GM04503 (cell line): ENCODE measurements at regions not wholly inside any gene's neighbourhood (a gene's known extent, or its start where the extent isn't known, plus 50 kb on each side); places are given as distances from the start of the nearest gene placed in this dataset.
"Not testable (repeated sequence)": the region's sequence is repeated elsewhere in the genome, so short reads cannot be mapped to it uniquely, and the experiment has no call there.

Source experiments
- DNase-seq: peaks from one replicate; pipeline ENCODE4 v3.0.0-alpha.2; 2012; ENCODE audit warnings: low read depth

DNA sequence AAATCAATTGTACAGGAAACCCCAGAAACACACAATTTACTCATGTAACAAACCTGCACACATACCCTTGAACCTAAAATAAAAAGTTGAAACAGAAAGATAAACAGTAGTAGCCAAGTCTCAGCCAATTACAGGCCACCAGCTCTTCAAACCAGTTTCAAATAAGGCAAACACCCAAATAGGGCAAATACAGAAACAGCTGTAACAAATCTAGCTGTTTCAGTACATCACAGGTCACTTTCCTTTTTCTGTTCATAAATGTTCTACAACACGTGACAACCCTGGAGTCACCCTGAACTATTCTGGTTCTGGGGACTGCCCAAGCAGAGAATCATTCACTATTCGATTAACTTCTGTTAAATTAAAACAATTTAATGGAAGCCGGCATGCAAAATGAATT lies 329.0 kb downstream of the GJA1 start:
- DNase-seq = no peak

GRCh38 chr6:121765060-121765459 lies 329.6 kb downstream of the GJA1 start:
- DNase-seq = no peak

GRCh38 chr6:121767211-121767610 lies 331.8 kb downstream of the GJA1 start:
- DNase-seq = no peak

GRCh38 chr6:121770943-121771342 lies 335.5 kb downstream of the GJA1 start:
- no peak for DNase-seq

- no peak for DNase-seq
Measured at GRCh38 chr6:121771937-121772720, 336.7 kb downstream of the GJA1 start.

GRCh38 chr6:121776054-121776453 lies 340.6 kb downstream of the GJA1 start:
- DNase-seq = no peak

DNA sequence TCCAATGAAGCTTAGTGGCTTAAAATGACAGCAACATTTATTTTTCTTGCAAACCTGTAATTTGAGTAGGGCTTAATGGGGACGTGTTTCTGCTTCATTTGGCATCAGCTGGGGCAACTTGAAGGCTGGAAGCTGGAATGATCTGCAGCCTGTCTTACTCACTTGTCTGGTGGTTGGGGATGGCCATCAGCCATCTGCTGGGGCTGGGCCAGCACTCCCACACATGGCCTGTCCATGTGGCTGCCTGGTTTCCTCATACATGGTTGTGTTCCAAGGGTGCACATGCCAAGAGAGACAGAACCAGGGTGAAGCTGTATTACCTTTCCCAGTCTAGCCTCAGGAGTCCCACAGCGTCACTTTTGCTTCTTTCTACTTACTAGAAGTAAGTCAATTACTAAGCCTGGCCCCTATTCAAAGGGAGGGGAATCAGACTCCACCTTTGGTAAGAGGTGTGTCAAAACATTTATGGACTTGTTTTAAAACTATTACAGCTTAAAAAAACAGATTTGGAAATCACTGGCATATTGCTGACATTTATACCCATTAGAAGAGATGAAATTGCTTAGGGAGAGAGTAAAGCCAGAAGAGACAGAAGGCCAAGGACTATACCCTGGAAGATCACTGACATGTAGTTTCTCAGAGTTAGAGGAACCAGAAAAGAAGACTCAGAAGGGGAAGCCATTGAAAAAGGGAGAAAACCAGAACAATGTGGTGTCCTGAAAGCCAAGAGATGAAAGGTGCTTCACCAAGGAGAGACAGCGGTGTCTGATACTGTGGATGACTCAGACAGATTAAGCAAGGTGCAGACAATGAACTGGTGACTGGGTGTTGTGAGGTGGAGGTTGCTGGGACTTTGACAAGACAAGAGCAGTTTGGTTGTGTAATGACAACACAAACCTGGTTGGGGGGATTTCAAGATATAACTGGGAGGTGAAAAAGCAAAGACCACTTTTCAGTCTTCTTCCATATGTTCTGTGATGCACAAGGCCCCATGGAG lies 345.2 kb downstream of the GJA1 start:
- DNase-seq = peak; percentile 73

DNA sequence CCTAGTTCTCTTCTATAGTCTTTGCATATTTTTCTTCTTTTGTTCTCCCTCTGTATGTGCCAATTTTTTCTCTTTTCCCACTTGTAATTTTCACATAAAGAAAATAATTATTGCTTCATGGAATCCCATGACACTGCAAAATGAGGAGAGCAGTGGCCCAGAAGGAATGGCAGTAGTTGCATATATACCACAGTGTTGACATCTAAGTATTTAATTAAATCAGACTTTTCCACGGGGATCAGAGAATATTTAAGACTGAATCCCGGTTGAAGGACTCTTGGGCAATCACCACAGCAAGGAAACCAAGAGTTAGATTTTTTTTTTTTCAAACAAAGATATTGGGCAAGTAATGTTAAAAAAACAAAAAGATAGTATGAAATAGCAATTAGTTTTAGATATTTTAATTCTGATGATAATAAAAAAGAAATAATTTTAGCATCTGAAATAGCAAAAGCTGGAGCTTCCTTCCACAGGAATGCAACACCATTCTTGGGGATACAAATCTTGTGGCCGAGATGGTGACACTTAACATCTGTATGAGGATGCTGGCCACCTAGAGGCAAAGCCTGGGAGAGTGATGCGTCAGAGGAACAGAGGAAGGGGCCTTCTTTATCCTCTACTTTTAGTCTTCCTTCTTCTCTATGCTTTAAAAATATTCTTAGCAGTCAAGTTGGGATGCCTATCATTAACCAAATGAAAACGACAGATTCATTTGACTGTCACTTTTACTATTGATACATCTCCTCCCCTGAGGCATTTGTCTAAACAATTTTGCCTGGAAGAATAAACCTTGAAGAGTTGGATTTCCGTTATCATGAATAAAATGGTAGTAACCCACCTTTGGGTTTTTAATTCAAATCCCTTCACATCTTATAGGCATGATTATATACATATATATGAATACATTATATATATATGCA lies 356.2 kb downstream of the GJA1 start:
- peak; percentile 45 for DNase-seq

DNA sequence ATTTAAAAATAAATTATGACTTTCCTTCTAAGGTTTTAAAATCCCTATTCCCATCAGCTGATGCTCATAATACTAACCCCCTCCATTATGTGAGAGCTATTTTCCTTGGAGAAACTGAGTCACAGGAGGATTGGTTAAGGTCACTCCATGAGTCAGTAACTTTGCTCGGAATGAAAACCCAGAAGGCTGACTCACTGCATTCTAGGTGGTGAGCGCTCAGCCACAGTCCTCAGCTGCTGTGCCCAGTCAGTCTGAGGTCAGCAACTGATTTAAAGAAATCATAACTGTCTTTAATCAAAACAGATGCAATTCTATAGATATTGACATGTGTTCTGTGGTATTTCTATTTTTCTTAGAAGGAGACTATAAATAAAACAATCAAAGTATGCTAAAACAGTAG lies 359.2 kb downstream of the GJA1 start:
- DNase-seq = peak; percentile 73

DNA sequence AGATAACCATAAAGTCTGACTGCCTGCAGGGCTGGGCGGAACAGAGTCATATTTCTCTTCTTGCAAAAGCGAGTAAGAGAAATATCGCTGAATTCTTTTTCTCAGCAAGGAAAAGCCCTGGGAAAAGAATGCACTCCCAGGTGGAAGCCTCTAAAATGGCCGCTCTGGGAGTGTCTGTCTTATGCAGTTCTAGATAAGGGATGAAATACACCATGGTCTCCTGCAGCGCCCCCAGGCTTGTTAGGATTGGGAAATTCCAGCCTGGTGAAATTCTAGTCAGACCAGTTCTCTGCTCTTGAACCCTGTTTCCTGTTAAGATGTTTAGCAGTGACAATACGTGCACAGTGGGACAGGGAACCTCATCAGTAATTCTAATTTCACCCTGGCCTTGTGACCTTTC lies 362.2 kb downstream of the GJA1 start:
- not testable (repeated sequence) for DNase-seq

DNA sequence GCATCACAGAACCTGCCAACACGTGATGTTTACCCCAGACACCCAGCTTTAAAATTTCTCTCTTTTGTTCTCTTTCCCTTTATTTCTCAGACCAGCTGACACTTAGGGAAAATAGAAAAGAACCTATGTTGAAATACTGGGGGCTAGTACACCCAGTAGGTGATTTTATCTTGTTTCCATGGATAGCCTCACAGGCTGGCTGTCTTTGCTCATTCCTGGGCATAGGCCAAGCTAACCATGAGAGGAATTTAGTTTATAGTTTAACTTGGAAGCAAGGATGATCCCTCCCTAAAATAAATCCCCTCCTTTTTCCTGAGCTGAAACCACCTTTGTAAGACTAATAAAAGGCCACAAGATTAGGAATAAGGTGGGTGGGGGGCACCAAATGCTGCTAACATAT lies 362.7 kb downstream of the GJA1 start:
- not testable (repeated sequence) for DNase-seq

DNA sequence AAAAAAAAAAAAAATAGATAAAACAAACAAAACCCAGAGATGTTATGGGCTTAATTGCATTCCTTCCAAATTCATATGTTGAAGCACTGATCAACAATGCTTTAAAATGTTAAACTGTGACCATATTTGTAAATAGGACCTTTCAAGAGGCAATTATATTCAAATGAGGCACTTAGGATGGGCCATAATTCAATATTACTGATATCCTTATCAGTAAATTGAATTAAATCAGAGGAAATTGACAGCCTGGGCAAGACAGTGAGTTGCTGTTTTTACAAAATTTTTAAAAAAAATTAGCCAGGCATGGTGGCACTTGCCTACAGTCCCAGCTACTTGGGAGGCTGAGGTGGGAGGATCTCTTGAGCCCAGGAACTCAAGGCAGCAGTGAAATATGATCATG lies 364.1 kb downstream of the GJA1 start:
- DNase-seq = no peak

GRCh38 chr6:121800047-121800446 lies 364.6 kb downstream of the GJA1 start:
- no peak for DNase-seq

- DNase-seq = no peak
Measured at GRCh38 chr6:121806116-121806515, 370.7 kb downstream of the GJA1 start.

GRCh38 chr6:121809211-121809610 lies 373.8 kb downstream of the GJA1 start:
- DNase-seq = no peak

- DNase-seq = no peak
Measured at GRCh38 chr6:121810158-121811032, 374.9 kb downstream of the GJA1 start.

DNA sequence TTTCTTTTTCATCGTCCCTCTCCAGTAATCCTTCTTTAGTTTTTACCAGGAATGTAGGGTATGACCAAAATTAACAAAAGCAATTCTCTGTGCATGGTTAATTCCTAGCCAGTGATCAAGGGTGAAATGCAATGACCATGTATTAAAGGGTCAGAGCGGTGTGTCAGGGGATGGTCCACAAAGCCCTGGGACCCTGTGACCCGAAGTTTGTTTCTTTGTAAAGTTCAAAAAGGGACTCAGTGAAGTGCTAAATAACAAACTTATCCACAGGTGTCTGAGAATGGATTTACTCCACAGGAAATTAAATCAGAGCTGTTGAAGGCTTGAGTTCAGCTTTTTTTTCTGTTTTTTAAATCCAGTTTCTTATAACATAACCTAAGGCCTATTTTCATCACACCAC lies 375.7 kb downstream of the GJA1 start:
- no peak for DNase-seq

- DNase-seq = no peak
Measured at GRCh38 chr6:121816361-121816760, 380.9 kb downstream of the GJA1 start.

- DNase-seq = no peak
Measured at GRCh38 chr6:121816906-121817540, 381.6 kb downstream of the GJA1 start.

DNA sequence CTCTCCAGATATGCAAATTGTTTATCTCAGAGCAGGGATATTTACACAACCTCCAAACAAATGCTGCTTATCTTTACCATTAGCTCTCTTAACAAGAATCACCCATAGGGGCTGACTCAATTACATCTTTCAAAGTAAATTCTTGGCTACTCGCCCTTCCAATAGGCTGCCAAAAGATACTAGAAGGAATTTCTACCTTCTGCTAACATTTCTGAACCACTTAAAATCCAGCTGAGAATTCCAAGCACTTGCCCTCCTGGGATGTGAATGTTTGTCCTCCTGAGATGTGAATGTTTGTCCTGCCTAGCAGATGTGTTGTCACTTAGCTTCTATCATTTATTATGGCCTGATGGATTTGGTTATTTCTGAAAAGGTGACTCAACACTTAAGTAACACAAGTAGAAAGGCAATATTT lies 388.0 kb downstream of the GJA1 start:
- no peak for DNase-seq
